ENCODE measurements at regions not wholly inside any gene's neighbourhood (a gene's known extent, or its start where the extent isn't known, plus 50 kb on each side); places are given as distances from the start of the nearest gene placed in this dataset.

DNA sequence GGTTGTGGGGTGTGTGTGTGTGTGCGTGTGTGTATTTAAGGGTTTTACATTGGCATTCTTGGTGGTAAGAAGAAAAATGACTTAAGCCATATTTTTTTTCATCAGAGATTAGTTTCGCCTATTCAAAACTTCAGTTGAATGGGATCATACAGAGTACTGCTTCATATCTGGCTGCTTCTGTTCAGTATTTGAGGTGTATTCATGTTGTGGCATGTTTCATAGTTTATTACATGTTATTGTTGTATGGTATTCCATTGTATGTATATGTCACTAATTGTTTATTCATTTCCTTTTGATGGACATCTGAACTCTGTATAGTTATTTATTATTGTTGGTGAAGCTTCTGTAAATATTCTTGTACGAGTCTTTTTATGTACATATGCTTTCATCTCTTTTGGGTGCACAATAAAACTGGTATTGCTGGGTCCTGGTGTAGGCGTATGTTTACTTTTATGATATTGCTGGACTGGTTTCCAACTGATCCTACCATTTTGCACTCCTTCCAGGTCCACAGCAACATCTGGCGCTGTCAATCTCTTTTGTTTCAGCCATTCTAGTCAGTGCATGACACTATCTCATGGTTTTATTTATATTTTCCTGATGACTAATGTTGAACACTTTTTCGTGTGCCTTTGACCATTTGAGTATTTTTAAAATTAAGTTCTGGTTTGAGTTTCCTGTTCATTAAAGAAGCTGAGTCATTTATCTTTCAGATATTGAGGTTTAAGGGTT lies 77.4 kb upstream of the MAF start:
- TF ChIP-seq, protein P1, sequence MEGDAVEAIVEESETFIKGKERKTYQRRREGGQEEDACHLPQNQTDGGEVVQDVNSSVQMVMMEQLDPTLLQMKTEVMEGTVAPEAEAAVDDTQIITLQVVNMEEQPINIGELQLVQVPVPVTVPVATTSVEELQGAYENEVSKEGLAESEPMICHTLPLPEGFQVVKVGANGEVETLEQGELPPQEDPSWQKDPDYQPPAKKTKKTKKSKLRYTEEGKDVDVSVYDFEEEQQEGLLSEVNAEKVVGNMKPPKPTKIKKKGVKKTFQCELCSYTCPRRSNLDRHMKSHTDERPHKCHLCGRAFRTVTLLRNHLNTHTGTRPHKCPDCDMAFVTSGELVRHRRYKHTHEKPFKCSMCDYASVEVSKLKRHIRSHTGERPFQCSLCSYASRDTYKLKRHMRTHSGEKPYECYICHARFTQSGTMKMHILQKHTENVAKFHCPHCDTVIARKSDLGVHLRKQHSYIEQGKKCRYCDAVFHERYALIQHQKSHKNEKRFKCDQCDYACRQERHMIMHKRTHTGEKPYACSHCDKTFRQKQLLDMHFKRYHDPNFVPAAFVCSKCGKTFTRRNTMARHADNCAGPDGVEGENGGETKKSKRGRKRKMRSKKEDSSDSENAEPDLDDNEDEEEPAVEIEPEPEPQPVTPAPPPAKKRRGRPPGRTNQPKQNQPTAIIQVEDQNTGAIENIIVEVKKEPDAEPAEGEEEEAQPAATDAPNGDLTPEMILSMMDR (IDR thresholded peaks at IDR 0.05) = no peak
- TF ChIP-seq POLR2A (IDR thresholded peaks at IDR 0.05; ENCODE audit: low read depth) = no peak
- no peak for TF ChIP-seq POLR2AphosphoS5 (IDR thresholded peaks at IDR 0.05)

Data from esophagus muscularis mucosa (tissue), 3 donors.